Left lung (tissue), 4 donors: ENCODE measurements at regions not wholly inside any gene's neighbourhood (a gene's known extent, or its start where the extent isn't known, plus 50 kb on each side); places are given as distances from the start of the nearest gene placed in this dataset.
A peak's percentile ranks its signal among the peaks of the same experiment; 100 is the strongest.

Source experiments
- ATAC-seq: fragments of 200-7000 bp; cut with Tn5 transposase; one replicate; pipeline ENCODE4 v1.9.1; 2020; ENCODE audit warnings: moderate library complexity
- DNase-seq, 4 donors: peaks; one replicate each; pipeline ENCODE4 v3.0.0-alpha.2; 2013 to 2020
- H3K27ac ChIP-seq, 2 donors: fragments of 200-600 bp; sonication (generic) in 1 of 2; one replicate each; pipeline versions ENCODE4 v1.5.0 to v1.8.0; 2020 to 2021
- H3K27me3 ChIP-seq, 2 donors: fragments of 200-600 bp; sonication (generic) in 1 of 2; one replicate each; pipeline versions ENCODE4 v1.5.0 to v1.8.0; 2020 to 2021
- H3K36me3 ChIP-seq, 2 donors: fragments of 200-600 bp; sonication (generic) in 1 of 2; one replicate each; pipeline versions ENCODE4 v1.5.0 to v1.8.0; 2020 to 2021
- H3K4me1 ChIP-seq, 2 donors: fragments of 200-600 bp; one replicate each; pipeline ENCODE4 v1.8.0; 2021
- H3K4me3 ChIP-seq, 2 donors: fragments of 200-600 bp; sonication (generic) in 1 of 2; one replicate each; pipeline versions ENCODE4 v1.5.0 to v1.8.0; 2020 to 2021; ENCODE audit warnings: mild to moderate bottlenecking in 1 of 2
- H3K9me3 ChIP-seq, 2 donors: fragments of 200-600 bp; sonication (generic) in 1 of 2; one replicate each; pipeline versions ENCODE4 v1.5.0 to v1.8.0; 2020 to 2021
- intact Hi-C, 2 donors: fragments of 100-400 bp; cut with DNase I; formaldehyde crosslinking; loops; one replicate each; pipeline versions ENCODE4 v1.11.2 to v1.14.2; 2022
- TF ChIP-seq, protein P1 (sequence below), 2 donors: fragments of 200-600 bp; sonication (generic) in 1 of 2; IDR thresholded peaks; one replicate each; pipeline versions ENCODE4 v1.5.0 to v1.8.0; 2021; ENCODE audit warnings: antibody characterized with exemption in 2 of 2
- donor health status: DM: no; HTN: yes; CAD: no.
- donor health status: DM: no; HTN: no; CAD: no.

GRCh38 chr7:79810916-79811315 is 323.7 kb upstream of the GNAI1 start:
- TF ChIP-seq, protein P1, sequence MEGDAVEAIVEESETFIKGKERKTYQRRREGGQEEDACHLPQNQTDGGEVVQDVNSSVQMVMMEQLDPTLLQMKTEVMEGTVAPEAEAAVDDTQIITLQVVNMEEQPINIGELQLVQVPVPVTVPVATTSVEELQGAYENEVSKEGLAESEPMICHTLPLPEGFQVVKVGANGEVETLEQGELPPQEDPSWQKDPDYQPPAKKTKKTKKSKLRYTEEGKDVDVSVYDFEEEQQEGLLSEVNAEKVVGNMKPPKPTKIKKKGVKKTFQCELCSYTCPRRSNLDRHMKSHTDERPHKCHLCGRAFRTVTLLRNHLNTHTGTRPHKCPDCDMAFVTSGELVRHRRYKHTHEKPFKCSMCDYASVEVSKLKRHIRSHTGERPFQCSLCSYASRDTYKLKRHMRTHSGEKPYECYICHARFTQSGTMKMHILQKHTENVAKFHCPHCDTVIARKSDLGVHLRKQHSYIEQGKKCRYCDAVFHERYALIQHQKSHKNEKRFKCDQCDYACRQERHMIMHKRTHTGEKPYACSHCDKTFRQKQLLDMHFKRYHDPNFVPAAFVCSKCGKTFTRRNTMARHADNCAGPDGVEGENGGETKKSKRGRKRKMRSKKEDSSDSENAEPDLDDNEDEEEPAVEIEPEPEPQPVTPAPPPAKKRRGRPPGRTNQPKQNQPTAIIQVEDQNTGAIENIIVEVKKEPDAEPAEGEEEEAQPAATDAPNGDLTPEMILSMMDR (IDR thresholded peaks at IDR 0.05) = no peak
- intact Hi-C loops = no loop called here
- Histone ChIP-seq H3K36me3 (no peaks in the 10 kb centered on the region), H3K27ac (no peak overlapping the region), H3K4me3 (no peak overlapping the region), H3K27me3 (no peaks in the 10 kb centered on the region), H3K9me3 (no peaks in the 10 kb centered on the region), H3K4me1 (no peaks in the 10 kb centered on the region)
- ATAC-seq (no peak), DNase-seq (peak in 1 of 4 donors; percentile 12)

DNA sequence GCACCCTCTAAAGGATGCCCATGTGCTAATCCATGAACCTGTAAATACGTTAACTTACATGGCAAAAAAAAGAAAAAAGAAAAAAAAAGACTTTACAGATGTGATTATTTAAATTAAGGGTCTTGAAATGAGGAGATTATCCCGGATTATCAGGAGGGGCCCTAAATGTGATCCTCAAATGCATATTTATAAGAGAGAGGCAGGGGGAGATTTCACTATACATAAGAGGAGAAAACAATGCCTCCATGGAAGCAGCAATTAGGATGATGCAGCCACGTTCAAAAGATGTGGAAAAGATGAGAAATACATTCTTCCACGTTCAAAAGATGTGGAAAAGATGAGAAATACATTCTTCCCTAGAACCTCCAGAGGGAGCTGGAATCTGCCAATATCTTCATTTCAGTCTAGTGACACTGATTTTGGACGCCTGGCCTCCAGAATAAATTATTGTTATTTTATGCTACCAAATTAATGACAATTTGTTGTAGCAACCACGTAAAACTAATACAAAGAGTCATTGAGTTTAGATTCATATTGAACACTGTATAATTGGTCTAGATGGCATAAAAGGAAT is 328.4 kb upstream of the GNAI1 start:
- Histone ChIP-seq H3K27me3 (no peaks in the 10 kb centered on the region), H3K4me1 (no peaks in the 10 kb centered on the region), H3K27ac (no peak overlapping the region), H3K36me3 (no peaks in the 10 kb centered on the region), H3K9me3 (no peaks in the 10 kb centered on the region), H3K4me3 (no peak overlapping the region)
- DNase-seq (peak in 1 of 4 donors; percentile 16), ATAC-seq (no peak)
- intact Hi-C loops = no loop called here
- TF ChIP-seq, protein P1 (IDR thresholded peaks at IDR 0.05) = no peak

DNA sequence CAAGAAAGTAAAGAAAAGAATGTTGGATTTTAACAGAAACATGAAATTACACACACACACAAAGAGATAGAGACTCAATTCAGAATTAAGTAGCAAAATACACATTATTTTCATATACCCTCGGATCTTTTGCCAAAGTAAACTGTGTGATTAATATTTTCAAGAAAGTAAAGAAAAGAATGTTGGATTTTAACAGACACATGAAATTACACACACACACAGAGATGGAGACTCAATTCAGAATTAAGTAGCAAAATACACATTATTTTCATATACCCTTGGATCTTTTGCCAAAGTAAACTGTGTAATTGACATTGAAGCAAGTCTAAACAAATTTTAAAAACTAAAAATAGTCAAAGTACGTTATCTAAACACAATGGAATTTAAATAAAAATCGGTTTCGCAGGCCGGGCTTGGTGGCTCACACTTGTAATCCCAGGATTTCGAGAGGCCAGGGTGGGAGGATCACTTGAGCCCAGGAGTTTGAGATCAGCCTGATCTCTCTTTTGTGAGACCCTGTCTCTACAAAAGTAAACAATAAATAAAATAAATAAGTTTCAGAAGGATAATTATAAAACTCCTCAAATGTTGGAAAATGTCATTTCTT is 337.3 kb upstream of the MAGI2 start:
- Histone ChIP-seq H3K4me3 (no peak overlapping the region), H3K27me3 (no peaks in the 10 kb centered on the region), H3K9me3 (no peaks in the 10 kb centered on the region), H3K27ac (no peak overlapping the region), H3K36me3 (no peaks in the 10 kb centered on the region), H3K4me1 (no peaks in the 10 kb centered on the region)
- TF ChIP-seq, protein P1 (IDR thresholded peaks at IDR 0.05) = no peak
- DNase-seq (no peak), ATAC-seq (no peak)
- intact Hi-C loops = no loop called here

DNA sequence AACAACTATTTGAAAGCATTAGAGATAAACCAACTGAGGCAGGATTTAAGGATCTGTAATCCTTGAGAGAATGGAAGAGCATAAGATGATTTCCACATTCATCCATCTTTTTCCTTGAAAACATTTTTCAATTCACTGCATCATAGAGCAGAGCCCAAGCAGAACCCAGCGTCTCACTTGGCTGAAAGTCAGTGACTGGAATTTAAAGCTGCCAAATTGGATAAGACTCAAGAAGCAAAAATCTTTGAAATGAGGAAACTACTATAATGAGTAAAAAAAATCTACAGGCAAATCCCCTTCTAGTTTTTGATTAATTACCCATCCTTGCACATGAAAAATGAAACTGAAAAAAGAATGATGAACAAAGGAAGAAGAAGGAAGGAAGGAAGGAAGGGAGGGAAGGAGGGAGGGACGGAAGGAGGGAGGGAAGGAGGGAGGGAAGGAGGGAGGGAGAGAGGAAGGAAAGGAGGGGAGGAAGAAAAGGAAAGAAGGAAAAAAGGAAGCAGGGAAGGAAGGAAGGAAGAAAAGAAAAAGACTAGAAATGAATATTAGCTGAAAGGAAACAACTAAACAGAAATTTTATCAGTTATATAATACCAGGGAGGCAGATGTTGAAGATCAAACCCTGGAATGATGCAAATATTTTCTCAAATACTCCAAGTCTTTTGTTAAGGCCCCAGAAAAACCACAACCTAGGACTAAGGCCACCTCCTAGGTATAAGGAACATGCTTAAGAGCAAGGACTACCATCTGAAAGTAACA is 336.3 kb upstream of the MAGI2 start:
- ATAC-seq (no peak), DNase-seq (peak in 2 of 4 donors; percentile 60 to 67)
- TF ChIP-seq, protein P1 (IDR thresholded peaks at IDR 0.05) = no peak
- H3K27me3 ChIP-seq = no peaks in the 10 kb centered on the region
- H3K9me3 ChIP-seq = no peaks in the 10 kb centered on the region
- H3K4me1 ChIP-seq = no peaks in the 10 kb centered on the region
- H3K27ac ChIP-seq = no peak overlapping the region
- intact Hi-C loops = no loop called here
- H3K4me3 ChIP-seq = no peak overlapping the region
- no peaks in the 10 kb centered on the region for H3K36me3 ChIP-seq

DNA sequence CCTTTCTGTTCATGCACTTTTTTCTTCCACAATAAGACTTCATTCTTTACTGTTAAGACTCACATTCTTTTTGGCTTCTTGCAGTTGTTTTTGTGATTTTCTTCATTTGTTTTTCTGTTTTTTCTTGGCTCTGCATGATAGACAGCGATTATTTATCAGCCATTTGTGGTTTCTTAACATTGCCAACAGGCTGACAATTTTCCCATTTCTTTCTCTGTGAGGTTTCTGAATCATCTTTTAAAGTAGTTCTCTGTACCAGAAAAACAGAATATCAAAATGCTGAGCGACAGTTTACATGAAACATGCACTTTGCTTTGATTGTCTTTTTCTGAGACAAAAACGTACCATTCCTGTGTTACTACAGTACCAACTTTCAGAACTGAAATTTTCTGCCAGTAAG is 334.2 kb upstream of the MAGI2 start:
- Histone ChIP-seq H3K36me3 (no peaks in the 10 kb centered on the region), H3K27ac (no peak overlapping the region), H3K4me3 (no peak overlapping the region), H3K9me3 (peaks cover 0 to 3% of the 10 kb centered on the region in 2 donors), H3K27me3 (no peaks in the 10 kb centered on the region), H3K4me1 (no peaks in the 10 kb centered on the region)
- DNase-seq (no peak), ATAC-seq (no peak)
- TF ChIP-seq, protein P1 (IDR thresholded peaks at IDR 0.05) = no peak
- intact Hi-C loops = no loop called here
